GM12873 (cell line): ENCODE measurements at regions not wholly inside any gene's neighbourhood (a gene's known extent, or its start where the extent isn't known, plus 50 kb on each side); places are given as distances from the start of the nearest gene placed in this dataset.

Experiments
- CTCF ChIP-seq: IDR thresholded peaks from 2 replicates; pipeline ENCODE4 v1.5.1; 2012; ENCODE audit warnings: low read depth, mild to moderate bottlenecking, moderate library complexity, low read length, control low read depth; ENCODE audit not compliant: insufficient read depth; ENCODE audit errors: missing control alignments

GRCh38 chr10:124227988-124228387 lies 134.6 kb upstream of the CHST15 start:
- no peak for TF ChIP-seq CTCF

- no peak for TF ChIP-seq CTCF
Observed at GRCh38 chr10:124227055-124227975, 133.9 kb upstream of the CHST15 start.

- no peak for TF ChIP-seq CTCF
Observed at GRCh38 chr10:124226271-124227054, 133.1 kb upstream of the CHST15 start.

DNA sequence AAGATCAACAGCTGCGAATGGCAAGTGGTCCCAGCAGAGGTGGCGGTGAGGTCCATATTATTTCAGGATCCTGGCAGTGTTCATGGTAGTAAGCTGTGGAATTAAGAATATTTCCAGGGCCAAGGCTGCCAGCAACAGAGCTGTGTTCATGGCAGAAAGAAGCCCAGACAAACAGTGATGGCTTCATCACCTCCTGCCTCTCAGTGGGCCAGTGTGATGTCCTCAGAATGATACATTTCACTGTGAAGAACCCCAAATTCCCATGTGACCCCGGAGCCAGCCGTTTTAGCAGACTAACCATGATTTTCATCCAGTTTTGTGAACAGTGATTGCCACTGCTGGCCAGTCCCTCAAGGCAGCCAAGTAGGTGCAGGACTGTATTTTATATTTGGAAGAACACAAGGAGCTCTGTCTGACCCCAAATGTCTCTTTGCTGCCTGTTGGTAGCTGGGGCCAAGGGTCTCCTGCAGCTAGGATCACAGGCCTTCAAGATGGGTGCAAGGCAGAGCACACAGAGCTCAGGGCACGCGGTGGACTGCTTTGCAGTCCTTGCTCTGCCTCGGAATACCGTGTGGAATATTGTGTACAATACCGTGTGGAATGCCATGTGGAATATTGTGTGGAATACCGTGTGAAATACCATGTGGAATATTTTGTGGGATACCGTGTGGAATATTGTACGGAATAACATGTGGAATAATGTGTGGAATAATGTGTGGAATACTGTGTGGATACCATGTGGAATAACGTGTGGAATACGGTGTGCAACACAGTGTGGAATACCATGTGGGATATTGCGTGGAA lies 132.3 kb upstream of the CHST15 start:
- no peak for TF ChIP-seq CTCF

DNA sequence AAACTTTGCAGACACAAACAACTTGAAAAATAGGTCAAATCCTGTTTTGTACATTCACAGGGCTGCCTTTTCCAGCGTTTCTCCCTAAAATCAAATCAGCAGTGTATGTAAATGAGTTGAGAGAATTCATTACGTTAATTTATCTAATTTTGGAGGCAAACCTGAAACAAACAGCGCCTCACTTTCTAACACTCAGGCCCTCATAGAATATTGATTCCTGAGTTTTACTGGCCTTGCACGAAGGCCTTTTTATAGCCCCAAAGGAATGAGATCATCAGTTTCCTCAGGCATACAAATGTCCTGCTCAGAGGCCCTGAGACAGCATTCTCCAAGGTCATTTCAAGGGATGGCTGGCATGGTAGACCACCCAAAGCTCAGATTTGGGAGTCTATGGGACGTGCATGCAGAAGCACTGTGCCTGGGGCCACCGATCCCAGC lies 131.7 kb upstream of the CHST15 start:
- TF ChIP-seq CTCF, result no peak

- TF ChIP-seq CTCF, result no peak
Observed at GRCh38 chr10:124224331-124225028, 131.1 kb upstream of the CHST15 start.
